Fibroblast of mammary gland (primary cell): ENCODE measurements at regions not wholly inside any gene's neighbourhood (a gene's known extent, or its start where the extent isn't known, plus 50 kb on each side); places are given as distances from the start of the nearest gene placed in this dataset.
A peak's percentile ranks its signal among the peaks of the same experiment; 100 is the strongest.

ENCODE experiments used
- DNase-seq: peaks from one replicate; pipeline ENCODE4 v3.0.0-alpha.2; 2010; ENCODE audit warnings: low read depth
- H3K4me3 ChIP-seq: 2 replicates; pipeline ENCODE4 v1.5.1; 2011; ENCODE audit warnings: low read depth, mild to moderate bottlenecking, low read length, moderate library complexity; ENCODE audit not compliant: control insufficient read depth
- TF ChIP-seq, protein P1 (sequence below): conservative IDR thresholded peaks from 2 replicates; pipeline ENCODE4 v1.5.1; 2011; ENCODE audit warnings: low read depth, low read length, inconsistent platforms; ENCODE audit not compliant: control insufficient read depth, insufficient read depth

- TF ChIP-seq, protein P1, sequence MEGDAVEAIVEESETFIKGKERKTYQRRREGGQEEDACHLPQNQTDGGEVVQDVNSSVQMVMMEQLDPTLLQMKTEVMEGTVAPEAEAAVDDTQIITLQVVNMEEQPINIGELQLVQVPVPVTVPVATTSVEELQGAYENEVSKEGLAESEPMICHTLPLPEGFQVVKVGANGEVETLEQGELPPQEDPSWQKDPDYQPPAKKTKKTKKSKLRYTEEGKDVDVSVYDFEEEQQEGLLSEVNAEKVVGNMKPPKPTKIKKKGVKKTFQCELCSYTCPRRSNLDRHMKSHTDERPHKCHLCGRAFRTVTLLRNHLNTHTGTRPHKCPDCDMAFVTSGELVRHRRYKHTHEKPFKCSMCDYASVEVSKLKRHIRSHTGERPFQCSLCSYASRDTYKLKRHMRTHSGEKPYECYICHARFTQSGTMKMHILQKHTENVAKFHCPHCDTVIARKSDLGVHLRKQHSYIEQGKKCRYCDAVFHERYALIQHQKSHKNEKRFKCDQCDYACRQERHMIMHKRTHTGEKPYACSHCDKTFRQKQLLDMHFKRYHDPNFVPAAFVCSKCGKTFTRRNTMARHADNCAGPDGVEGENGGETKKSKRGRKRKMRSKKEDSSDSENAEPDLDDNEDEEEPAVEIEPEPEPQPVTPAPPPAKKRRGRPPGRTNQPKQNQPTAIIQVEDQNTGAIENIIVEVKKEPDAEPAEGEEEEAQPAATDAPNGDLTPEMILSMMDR = no peak
- H3K4me3 ChIP-seq = no peak overlapping the region
- no peak for DNase-seq
Observed at GRCh38 chr5:86926033-86926432, 308.3 kb downstream of the COX7C start.

DNA sequence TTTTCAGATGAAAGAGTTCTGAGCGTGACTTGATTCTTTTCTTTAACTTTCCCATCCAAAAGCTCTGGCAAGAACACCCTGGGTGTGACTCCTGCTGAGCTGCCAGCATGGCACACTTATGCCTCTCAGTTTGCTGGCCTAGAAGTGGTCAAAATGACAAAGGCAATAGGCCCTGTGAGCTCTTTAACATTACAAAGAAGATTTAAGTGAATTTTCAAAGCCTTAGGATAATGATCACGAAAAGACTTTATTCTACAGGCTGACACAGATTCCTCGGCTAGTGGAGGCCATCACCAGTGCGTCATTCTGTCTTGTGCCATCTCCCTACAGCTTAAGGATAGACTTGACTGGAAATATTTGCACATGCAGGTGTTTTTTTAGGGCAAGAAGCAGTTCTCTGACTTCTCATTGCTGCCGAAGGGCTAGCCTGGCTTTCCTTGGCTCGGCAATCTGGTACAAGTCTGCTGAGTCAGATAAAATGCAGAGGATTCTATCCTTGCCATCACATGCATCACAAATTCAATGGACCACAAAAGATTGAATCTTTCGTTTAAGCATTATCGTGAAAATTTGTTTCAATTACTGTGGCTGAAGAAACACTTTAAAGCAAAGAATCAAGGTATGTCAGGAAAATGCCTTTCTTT, 311.5 kb downstream of the COX7C start:
- no peak for DNase-seq
- H3K4me3 ChIP-seq = no peak overlapping the region
- TF ChIP-seq, protein P1 = no peak

GRCh38 chr5:86951761-86952160, 315.9 kb upstream of the RASA1 start:
- TF ChIP-seq, protein P1 = no peak
- DNase-seq = no peak
- H3K4me3 ChIP-seq = no peak overlapping the region

DNA sequence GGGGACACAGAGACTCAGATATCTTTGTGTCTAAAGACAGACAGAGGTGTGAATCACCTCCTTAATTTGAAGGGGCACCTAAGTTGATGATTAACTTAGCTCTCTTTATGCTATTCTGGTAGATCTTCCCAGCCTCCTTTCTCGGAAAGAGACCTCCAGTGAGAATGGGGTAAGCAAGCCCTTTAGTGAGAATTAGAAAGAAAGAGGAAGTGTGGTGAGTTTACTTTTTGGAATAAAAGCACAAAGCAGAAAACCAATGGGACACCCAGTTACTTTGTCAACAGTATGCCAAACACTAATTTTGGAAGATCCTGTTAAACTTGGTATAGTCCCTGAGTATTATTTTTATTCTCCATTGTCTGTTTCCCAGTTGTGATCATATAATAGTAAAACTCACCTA, 302.8 kb upstream of the RASA1 start:
- no peak overlapping the region for H3K4me3 ChIP-seq
- no peak for DNase-seq
- TF ChIP-seq, protein P1 = no peak

DNA sequence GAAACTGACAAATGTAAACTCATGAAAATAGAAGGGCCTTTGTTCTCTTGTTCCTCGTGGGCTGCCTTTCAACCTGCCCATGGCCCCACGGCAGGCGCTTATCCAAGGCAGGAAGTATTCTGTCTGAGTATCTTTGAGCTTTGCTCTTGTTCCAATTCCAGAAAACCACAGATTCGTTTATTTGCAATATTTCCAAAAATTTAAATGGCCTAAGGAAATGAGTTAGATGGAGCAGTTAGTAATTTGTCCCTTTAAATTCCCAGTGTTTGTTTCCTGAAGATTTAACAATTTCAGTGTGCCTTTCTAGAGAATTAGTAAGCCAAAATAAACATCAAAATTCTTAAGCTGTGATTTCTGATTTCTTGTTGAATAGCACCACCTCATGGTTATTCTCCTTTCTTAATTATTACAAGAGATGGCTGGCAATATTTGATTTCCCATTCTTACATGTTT, 299.4 kb upstream of the RASA1 start:
- H3K4me3 ChIP-seq = no peak overlapping the region
- DNase-seq = peak; percentile 73
- TF ChIP-seq, protein P1 = peak; percentile 42

GRCh38 chr5:86970361-86970760, 297.3 kb upstream of the RASA1 start:
- no peak overlapping the region for H3K4me3 ChIP-seq
- DNase-seq = no peak
- TF ChIP-seq, protein P1 = no peak

DNA sequence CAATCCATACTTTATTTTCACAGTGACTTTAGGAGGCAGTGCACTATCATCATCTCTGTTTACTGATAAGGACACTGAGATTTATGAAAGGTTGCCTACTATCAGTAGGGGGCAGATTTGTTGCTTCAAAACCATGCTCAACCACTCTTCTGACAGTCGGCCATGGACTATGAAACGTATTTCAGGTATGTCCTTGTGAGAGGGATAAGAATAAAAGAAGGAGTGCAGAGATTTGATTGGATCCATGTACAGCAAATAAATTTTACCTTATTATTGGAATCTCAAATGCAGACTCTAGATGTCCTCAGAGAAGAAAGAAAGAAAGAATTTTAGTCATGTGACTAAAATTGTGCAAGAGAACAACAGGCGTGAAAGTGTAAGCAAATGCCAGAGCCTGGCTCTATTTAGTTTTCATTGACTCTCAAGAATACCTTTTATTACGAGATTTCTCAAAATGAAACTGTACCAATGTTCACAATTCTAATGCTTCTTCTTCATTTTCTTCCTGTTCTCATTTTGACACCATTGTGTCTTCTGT, 296.6 kb upstream of the RASA1 start:
- TF ChIP-seq, protein P1 = peak; percentile 31
- no peak overlapping the region for H3K4me3 ChIP-seq
- peak; percentile 49 for DNase-seq
